Esophagus squamous epithelium (tissue), 4 donors: ENCODE measurements at regions not wholly inside any gene's neighbourhood (a gene's known extent, or its start where the extent isn't known, plus 50 kb on each side); places are given as distances from the start of the nearest gene placed in this dataset.

Source experiments
- CTCF ChIP-seq, 6 experiments: fragments of 450-650 bp in 4 of 6; fragments of 200-600 bp in 2 of 6; sonication (generic) in 2 of 6; IDR thresholded peaks; one replicate each; pipeline ENCODE4 v1.5.1; 2016 to 2019; ENCODE audit warnings: antibody characterized with exemption in 6 of 6, mild to moderate bottlenecking in 4 of 6, moderate library complexity in 4 of 6
- POLR2A ChIP-seq, 4 donors: fragments of 450-650 bp; IDR thresholded peaks; one replicate each; pipeline ENCODE4 v1.6.1; 2017; ENCODE audit warnings: antibody characterized with exemption in 4 of 4, mild to moderate bottlenecking in 4 of 4, moderate library complexity in 3 of 4

GRCh38 chr17:77839698-77840512 lies 118.6 kb upstream of the TNRC6C start:
- TF ChIP-seq CTCF (IDR thresholded peaks at IDR 0.05) = no peak
- no peak for TF ChIP-seq POLR2A (IDR thresholded peaks at IDR 0.05)
